CD4-positive, alpha-beta T cell treated with Interleukin-1 beta for 1 hour (primary cell): ENCODE measurements at regions not wholly inside any gene's neighbourhood (a gene's known extent, or its start where the extent isn't known, plus 50 kb on each side); places are given as distances from the start of the nearest gene placed in this dataset.
"Not testable (repeated sequence)": the region's sequence is repeated elsewhere in the genome, so short reads cannot be mapped to it uniquely, and the experiment has no call there.

Experiments used
- DNase-seq, 2 donors: peaks; one replicate each; pipeline ENCODE4 v3.0.0-alpha.2; 2020 to 2022

- DNase-seq, result no peak
Observed at GRCh38 chr10:83371696-83372490, 767.4 kb upstream of the GHITM start.

- DNase-seq, result no peak
Observed at GRCh38 chr10:83372646-83373045, 766.7 kb upstream of the GHITM start.

GRCh38 chr10:83373671-83374070 lies 765.6 kb upstream of the GHITM start:
- DNase-seq, result no peak

- DNase-seq, result no peak
Observed at GRCh38 chr10:83374741-83375140, 764.6 kb upstream of the GHITM start.

GRCh38 chr10:83375274-83375673 lies 764.0 kb upstream of the GHITM start:
- no peak for DNase-seq

GRCh38 chr10:83397806-83398205 lies 741.5 kb upstream of the GHITM start:
- DNase-seq, result no peak

- no peak for DNase-seq
Observed at GRCh38 chr10:83410570-83410969, 728.7 kb upstream of the GHITM start.

- DNase-seq, result no peak
Observed at GRCh38 chr10:83425306-83425705, 714.0 kb upstream of the GHITM start.

- DNase-seq, result no peak
Observed at GRCh38 chr10:83427101-83427500, 712.2 kb upstream of the GHITM start.

- no peak for DNase-seq
Observed at GRCh38 chr10:83432261-83433045, 706.9 kb upstream of the GHITM start.

- DNase-seq, result no peak
Observed at GRCh38 chr10:83433705-83434104, 705.6 kb upstream of the GHITM start.

- no peak for DNase-seq
Observed at GRCh38 chr10:83448013-83448412, 691.3 kb upstream of the GHITM start.

GRCh38 chr10:83458611-83459010 lies 680.7 kb upstream of the GHITM start:
- DNase-seq, result no peak

GRCh38 chr10:83459124-83459523 lies 680.2 kb upstream of the GHITM start:
- DNase-seq, result no peak

GRCh38 chr10:83469728-83470331 lies 669.5 kb upstream of the GHITM start:
- no peak for DNase-seq

GRCh38 chr10:83476211-83476610 lies 663.1 kb upstream of the GHITM start:
- no peak for DNase-seq

- no peak for DNase-seq
Observed at GRCh38 chr10:83489161-83489560, 650.1 kb upstream of the GHITM start.

GRCh38 chr10:83492004-83492403 lies 647.3 kb upstream of the GHITM start:
- no peak for DNase-seq

GRCh38 chr10:83512681-83513080 lies 626.6 kb upstream of the GHITM start:
- DNase-seq, result no peak

GRCh38 chr10:83515001-83515400 lies 624.3 kb upstream of the GHITM start:
- DNase-seq, result no peak

- DNase-seq, result no peak
Observed at GRCh38 chr10:83516788-83517187, 622.5 kb upstream of the GHITM start.

GRCh38 chr10:83517456-83517855 lies 621.9 kb upstream of the GHITM start:
- DNase-seq, result no peak

GRCh38 chr10:83518779-83519178 lies 620.5 kb upstream of the GHITM start:
- no peak for DNase-seq

GRCh38 chr10:83520386-83520785 lies 618.9 kb upstream of the GHITM start:
- DNase-seq, result not testable (repeated sequence)
